Right atrium auricular region (tissue), 2 donors: ENCODE measurements at regions not wholly inside any gene's neighbourhood (a gene's known extent, or its start where the extent isn't known, plus 50 kb on each side); places are given as distances from the start of the nearest gene placed in this dataset.
"Not testable (repeated sequence)": the region's sequence is repeated elsewhere in the genome, so short reads cannot be mapped to it uniquely, and the experiment has no call there.

Experiments
- DNase-seq: peaks from one replicate; pipeline ENCODE4 v3.0.0-alpha.2; 2019; ENCODE audit warnings: low spot score
- H3K27ac ChIP-seq, 2 donors: fragments of 200-600 bp; sonication (generic); 1 replicate in 1 of 2; 2 replicates in 1 of 2; pipeline ENCODE4 v1.5.1; 2016 to 2019
- H3K27me3 ChIP-seq, 2 donors: fragments of 200-600 bp; sonication (generic); one replicate each; pipeline versions ENCODE4 v1.5.1 to v1.6.0; 2017 to 2019
- H3K36me3 ChIP-seq: fragments of 200-600 bp; sonication (generic); one replicate; pipeline ENCODE4 v1.5.1; 2016
- H3K4me1 ChIP-seq, 2 donors: fragments of 200-600 bp; sonication (generic); one replicate each; pipeline versions ENCODE4 v1.5.1 to v1.6.0; 2017 to 2019
- H3K4me3 ChIP-seq, 2 donors: fragments of 200-600 bp; sonication (generic); 1 replicate in 1 of 2; 2 replicates in 1 of 2; pipeline ENCODE4 v1.5.1; 2017 to 2019; ENCODE audit warnings: mild to moderate bottlenecking in 1 of 2, moderate library complexity in 1 of 2
- H3K9me3 ChIP-seq, 2 donors: fragments of 200-600 bp; sonication (generic); one replicate each; pipeline ENCODE4 v1.5.1; 2019
- TF ChIP-seq, protein P1 (sequence below), 2 donors: fragments of 200-600 bp; sonication (generic); IDR thresholded peaks; one replicate each; pipeline ENCODE4 v1.5.1; 2019; ENCODE audit warnings: antibody characterized with exemption in 2 of 2

DNA sequence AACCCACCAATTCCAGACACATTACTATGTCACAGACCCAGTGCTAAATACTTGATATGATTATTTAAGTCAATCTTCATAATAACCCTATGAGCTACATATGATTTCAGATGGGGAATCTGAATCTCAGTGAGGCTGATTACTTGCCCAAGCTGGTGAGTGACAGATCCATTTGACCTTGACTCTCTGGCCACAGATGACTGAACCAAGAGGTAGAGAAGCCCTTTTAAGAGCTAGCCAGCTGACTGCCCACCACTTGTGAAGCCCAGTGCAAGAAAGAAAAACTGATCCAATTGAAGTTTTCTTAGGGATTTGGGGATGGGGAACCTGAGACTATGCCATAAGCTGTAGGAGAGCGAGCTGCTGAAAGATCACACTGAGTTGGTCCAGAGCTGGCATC, 124.7 kb upstream of the SPATA12 start:
- Histone ChIP-seq H3K9me3 (no peaks in the 10 kb centered on the region), H3K27me3 (no peaks in the 10 kb centered on the region), H3K4me3 (no peak overlapping the region), H3K4me1 (no peaks in the 10 kb centered on the region), H3K36me3 (no peaks in the 10 kb centered on the region), H3K27ac (no peak overlapping the region)
- TF ChIP-seq, protein P1, sequence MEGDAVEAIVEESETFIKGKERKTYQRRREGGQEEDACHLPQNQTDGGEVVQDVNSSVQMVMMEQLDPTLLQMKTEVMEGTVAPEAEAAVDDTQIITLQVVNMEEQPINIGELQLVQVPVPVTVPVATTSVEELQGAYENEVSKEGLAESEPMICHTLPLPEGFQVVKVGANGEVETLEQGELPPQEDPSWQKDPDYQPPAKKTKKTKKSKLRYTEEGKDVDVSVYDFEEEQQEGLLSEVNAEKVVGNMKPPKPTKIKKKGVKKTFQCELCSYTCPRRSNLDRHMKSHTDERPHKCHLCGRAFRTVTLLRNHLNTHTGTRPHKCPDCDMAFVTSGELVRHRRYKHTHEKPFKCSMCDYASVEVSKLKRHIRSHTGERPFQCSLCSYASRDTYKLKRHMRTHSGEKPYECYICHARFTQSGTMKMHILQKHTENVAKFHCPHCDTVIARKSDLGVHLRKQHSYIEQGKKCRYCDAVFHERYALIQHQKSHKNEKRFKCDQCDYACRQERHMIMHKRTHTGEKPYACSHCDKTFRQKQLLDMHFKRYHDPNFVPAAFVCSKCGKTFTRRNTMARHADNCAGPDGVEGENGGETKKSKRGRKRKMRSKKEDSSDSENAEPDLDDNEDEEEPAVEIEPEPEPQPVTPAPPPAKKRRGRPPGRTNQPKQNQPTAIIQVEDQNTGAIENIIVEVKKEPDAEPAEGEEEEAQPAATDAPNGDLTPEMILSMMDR (IDR thresholded peaks at IDR 0.05): no peak
- no peak for DNase-seq

DNA sequence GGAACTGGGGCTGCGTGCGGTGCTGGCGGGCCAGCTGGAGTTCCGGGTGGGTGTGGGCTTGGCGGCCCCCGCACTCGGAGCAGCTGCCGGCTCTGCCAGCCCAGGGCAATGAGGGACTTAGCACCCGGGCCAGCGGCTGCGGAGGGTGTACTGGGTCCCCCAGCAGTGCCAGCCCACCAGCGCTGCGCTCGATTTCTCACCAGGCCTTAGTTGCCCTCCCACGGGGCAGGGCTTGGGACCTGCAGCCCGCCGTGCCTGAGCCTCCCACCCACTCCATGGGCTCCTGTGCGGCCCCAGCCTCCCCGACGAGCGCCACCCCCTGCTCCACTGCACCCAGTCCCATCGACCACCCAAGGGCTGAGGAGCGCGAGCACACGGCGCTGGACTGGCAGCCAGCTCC, 126.0 kb upstream of the SPATA12 start:
- H3K36me3 ChIP-seq, H3K27ac ChIP-seq, H3K4me3 ChIP-seq, H3K27me3 ChIP-seq, H3K9me3 ChIP-seq, DNase-seq, H3K4me1 ChIP-seq: not testable (repeated sequence)

DNA sequence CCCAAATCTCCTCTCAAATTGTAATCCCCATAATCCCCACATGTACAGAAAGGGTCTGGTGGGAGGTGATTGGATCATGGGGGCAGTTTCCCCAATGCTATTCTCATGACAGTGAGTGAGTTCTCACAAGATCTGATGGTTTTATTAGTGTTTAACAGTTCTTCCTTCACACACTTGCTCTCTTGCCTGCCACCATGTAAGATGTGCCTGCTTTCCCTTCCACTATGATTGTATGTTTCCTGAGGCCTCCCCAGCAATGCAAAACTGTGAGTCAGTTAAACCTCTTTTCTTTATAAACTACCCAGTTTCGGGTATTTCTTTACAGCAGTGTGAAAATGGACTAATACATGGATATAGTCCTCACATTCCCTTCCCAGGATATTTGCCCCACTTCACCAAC, 126.7 kb upstream of the SPATA12 start:
- TF ChIP-seq, protein P1 (IDR thresholded peaks at IDR 0.05): no peak
- H3K27me3 ChIP-seq: no peaks in the 10 kb centered on the region
- peaks cover 0 to 11% of the 10 kb centered on the region in 2 donors for H3K4me1 ChIP-seq
- no peaks in the 10 kb centered on the region for H3K9me3 ChIP-seq
- H3K4me3 ChIP-seq: no peak overlapping the region
- no peak overlapping the region for H3K27ac ChIP-seq
- no peaks in the 10 kb centered on the region for H3K36me3 ChIP-seq
- DNase-seq: no peak

- Histone ChIP-seq H3K9me3 (no peaks in the 10 kb centered on the region), H3K4me1 (peaks cover 0 to 20% of the 10 kb centered on the region in 2 donors), H3K4me3 (no peak overlapping the region), H3K36me3 (no peaks in the 10 kb centered on the region), H3K27me3 (no peaks in the 10 kb centered on the region), H3K27ac (no peak overlapping the region)
- DNase-seq: no peak
- TF ChIP-seq, protein P1 (IDR thresholded peaks at IDR 0.05): no peak
Observed at GRCh38 chr3:56932866-56933265, 127.6 kb upstream of the SPATA12 start.

DNA sequence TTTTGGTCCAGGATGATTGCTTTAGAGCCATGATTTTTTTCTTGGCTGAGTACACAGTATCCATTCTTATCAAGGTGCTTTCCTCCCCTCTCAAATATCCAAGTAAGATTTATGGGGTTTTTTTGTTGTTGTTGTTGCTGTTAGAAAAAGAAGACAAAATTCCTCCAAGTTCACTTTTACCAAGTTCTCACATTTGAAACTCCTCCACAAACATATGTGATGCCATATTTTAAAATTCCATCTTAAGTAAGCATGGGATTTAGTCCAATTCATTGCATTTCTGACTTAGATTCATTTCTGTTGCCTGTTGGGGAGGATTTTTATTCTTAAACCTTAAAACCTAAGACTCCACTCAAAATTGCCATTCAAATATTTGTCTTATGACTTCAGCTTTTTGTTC, 128.6 kb upstream of the SPATA12 start:
- no peaks in the 10 kb centered on the region for H3K36me3 ChIP-seq
- H3K9me3 ChIP-seq: no peaks in the 10 kb centered on the region
- peaks cover 0 to 30% of the 10 kb centered on the region in 2 donors for H3K4me1 ChIP-seq
- no peak overlapping the region for H3K4me3 ChIP-seq
- no peaks in the 10 kb centered on the region for H3K27me3 ChIP-seq
- TF ChIP-seq, protein P1 (IDR thresholded peaks at IDR 0.05): no peak
- DNase-seq: no peak
- no peak overlapping the region for H3K27ac ChIP-seq

DNA sequence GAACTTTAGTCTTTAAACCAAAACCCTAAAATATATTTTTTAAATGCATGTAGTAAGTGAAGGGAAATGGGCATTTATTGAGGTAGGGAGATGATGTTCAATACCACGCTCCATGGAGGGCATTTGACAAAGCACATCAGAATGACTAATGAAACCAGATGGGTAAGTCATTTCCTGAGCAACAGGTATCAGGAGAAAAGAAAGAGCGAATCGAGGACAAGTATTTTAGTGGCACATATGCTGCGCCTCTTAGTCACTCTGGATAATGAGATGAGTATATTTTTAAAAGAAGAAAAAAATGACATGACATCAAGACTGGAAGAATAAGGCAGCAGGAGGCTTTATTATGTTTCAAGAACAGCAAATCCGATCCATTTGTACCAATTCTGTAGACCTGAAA, 129.0 kb upstream of the ARHGEF3 start:
- Histone ChIP-seq H3K36me3 (no peaks in the 10 kb centered on the region), H3K27me3 (no peaks in the 10 kb centered on the region), H3K27ac (no peak overlapping the region), H3K4me1 (peaks cover 0 to 41% of the 10 kb centered on the region in 2 donors), H3K9me3 (no peaks in the 10 kb centered on the region), H3K4me3 (no peak overlapping the region)
- TF ChIP-seq, protein P1 (IDR thresholded peaks at IDR 0.05): no peak
- DNase-seq: no peak
